8988T (cell line): ENCODE measurements at regions not wholly inside any gene's neighbourhood (a gene's known extent, or its start where the extent isn't known, plus 50 kb on each side); places are given as distances from the start of the nearest gene placed in this dataset.
"Not testable (repeated sequence)": the region's sequence is repeated elsewhere in the genome, so short reads cannot be mapped to it uniquely, and the experiment has no call there.

ENCODE experiments used
- DNase-seq: peaks from one replicate; pipeline ENCODE4 v3.0.0; 2011

GRCh38 chr6:145147559-145147958, 587.8 kb downstream of the EPM2A start:
- no peak for DNase-seq

DNA sequence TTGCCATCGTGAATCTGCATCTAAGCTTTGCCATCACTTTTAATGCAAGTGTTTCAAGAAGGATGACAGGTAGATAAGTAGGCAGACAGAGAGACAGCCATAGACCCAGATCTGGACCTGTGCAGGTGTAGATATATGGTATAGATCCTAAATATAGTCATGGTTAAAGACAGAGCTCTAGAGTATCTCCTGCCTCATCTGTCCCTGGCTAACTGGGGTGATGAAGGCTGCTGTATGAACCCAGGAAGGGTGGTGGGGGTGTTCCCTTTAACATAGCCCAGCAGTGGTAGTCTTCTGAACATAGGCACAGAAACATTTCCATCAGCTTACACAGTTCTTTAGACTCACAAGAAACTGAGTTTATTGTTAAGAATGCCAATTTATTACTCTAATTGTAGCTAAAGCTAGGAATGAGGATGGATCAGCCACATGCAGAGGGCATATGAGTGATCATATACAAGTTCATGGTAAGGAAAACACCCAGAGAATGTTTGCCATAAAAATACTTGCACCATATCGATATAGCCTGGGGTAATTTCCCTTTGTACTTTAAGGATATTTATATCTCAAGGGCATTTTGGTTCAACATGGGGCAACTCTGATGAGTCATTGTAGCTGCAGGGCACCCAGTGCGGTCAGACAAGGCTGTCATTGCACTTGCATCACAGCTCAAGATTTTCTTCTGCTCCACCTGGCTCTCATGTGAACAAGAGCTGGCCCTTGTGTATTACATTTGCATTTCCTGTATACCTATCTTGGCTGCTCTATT, 587.2 kb downstream of the EPM2A start:
- DNase-seq = no peak

DNA sequence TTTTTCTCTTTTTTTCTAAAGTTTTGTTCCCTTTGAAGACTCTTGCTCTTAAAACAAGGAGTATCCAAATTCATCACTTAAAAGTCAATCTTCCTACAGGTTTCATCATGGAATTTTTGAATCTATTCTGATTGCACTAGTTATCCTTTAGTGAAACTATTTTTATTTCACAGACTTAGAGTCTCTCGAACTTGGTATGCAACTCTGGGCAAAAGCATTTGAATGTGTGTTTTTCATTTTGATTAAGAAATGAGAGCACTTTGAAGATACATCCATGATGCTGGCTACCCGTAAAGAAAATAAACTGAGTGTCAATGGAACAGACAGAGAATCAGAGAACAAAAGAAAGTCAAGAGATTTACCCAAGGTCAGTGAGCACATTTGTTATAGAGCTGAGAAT, 586.5 kb downstream of the EPM2A start:
- no peak for DNase-seq

DNA sequence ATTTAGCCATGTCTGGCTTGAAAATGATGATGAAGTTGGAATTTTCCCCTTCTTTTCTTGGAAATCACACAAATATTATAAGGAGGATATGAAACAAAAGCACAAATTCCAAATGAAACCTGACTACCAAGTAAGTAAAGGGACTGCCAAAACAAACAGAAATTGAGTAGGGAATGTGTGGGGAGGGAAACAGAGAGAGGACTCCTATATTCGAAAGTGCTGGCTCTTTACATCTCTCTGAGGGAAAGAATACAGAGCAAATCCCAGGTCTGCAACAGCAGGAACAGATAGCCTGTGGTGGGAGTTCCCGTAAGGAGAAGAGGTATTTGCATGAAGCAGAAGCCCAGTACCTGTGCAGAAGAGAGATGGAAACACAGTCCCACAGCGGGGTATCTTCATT, 583.7 kb downstream of the EPM2A start:
- DNase-seq = no peak

DNA sequence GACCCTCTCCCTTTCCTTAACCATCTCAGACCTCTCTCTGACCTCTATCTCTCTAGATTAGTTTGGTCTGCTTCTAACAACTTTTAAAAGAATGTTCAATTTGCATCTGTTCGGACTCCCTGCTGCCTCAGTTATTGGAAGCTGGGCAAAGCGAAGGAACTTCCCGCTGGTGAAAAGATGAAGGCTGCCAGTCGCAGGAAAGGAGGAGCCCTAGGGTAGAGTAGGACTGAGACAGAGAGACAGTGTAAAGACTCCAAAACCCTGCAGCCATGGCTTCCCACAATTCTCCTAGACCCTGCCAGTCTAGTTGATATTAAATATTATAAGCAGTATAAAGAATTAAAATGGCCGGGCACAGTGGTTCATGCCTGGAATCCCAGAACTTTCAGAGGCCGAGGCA, 581.8 kb downstream of the EPM2A start:
- no peak for DNase-seq

DNA sequence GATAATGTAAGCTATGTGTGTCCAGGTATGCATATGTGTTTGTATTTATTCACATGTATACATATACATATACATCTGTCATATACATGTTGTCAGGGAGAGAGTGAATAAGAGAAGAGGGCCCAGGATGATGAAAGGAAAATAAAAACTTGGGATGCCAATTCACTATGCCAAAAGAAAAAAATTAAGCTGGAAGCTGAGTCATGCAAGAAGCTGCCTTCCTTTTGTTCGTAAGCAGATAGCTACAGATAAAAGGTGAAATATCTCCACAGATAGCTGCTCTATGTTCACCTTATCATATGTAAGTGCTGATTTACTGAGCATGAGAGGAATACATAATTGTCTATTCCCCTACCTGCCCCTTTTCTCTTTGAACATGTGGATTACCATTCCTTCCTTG, 579.9 kb downstream of the EPM2A start:
- no peak for DNase-seq

DNA sequence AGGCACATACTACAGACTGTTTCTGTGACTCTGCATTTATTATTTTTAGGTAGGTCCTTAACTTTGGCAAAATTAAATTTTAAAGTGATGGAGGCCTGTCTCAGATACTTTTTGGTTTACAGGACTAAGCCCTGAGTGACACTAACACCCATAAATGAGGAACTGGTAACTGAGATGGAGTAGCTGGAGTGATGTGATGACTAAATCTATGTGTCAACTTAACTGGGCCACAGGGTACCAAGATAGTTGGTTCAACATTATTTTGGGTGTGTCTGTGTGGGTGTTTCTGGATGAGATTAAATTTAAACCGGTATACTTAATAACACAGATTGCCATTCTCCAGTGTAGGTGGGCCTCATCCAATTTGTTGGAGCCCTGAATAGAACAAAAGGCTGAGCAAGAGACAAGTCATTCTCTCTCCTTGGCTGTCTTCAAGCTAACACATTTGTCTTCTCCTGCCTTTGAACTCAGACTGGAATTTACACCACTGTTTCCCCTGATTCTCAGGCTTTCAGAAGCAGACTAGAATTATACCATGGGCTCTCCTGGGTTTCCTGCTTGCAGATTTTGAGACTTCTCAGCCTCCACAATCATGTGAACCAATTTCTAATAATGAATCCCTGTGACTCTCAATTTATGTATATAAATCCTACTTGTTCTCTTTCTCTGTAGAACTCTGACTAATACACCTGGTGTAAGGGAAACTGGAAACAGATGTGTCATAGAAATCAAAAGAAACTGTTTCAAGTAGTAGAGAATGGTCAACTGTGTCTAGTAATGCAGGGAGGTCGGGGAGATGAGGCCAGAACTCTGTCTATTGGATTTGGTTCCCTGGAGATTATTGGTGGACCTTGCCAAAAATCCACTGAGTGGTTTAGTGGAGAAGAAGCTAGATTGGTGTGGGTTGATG, 579.2 kb downstream of the EPM2A start:
- DNase-seq = no peak

- DNase-seq = not testable (repeated sequence)
These were observed 576.7 kb downstream of the EPM2A start for GRCh38 chr6:145158636-145159035.

GRCh38 chr6:145159921-145160320, 575.4 kb downstream of the EPM2A start:
- DNase-seq = no peak

GRCh38 chr6:145161501-145161900, 573.8 kb downstream of the EPM2A start:
- no peak for DNase-seq

DNA sequence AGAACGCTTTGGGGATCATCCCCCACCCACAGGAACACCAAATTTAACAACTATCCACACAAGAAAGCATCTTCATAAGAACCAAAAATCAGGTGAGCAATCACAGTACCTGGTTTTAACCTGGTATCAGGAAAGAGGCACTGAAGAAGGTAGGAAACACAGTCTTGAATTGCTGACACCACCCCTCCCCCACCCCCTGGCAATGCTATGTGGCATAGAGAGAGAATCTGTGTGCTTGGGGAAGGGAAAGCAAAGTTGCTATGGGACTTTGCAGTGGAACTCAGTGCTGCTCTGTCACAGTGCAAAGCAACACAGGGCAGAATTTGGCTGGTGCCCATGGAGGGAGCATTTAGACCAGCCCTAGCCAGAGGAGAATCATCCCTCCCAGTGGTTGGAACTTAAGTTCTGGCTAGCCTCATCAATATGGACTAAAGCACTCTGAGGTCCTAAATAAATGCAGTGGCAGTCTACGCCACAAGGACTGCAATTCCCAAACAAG, 565.5 kb downstream of the EPM2A start:
- DNase-seq = no peak

- DNase-seq = no peak
These were observed 559.9 kb downstream of the EPM2A start for GRCh38 chr6:145175470-145175869.

- no peak for DNase-seq
These were observed 556.9 kb downstream of the EPM2A start for GRCh38 chr6:145178391-145178790.

DNA sequence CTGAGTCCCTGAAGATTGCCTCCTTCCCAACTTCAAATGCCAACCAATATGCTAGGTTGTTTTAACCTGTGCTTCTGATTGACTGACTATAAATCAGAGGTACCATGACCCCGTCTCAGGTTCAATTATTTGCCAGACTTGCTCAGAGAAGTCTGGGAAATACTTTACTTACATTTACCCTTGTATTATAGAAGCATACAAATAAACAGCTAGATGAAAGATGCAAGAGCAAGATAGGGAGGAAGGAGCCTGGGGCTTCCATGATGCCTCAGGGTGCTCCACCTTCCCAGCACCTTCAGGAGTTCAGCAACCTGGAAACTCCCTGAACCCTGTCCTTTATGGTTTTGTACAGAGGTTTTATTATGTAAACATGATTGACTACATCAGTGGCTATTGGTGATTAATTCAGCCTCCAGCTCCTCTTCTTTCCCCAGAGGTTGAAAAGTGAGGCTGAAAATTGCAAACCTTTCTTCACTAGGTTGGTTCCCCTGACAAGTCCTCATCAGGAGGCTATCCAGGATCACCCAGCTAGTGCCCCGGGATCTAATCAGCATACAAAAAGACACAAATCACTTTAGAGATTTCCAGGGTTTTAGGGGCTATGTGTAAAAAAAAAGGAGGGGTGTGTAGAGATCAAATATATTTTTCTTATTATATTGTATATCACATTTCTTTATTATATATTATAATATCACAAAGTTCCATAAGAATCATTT, 547.7 kb downstream of the EPM2A start:
- no peak for DNase-seq

- DNase-seq = no peak
These were observed 545.5 kb downstream of the EPM2A start for GRCh38 chr6:145189836-145190235.

- no peak for DNase-seq
These were observed 540.9 kb downstream of the EPM2A start for GRCh38 chr6:145194389-145194788.

- DNase-seq = no peak
These were observed 535.4 kb downstream of the EPM2A start for GRCh38 chr6:145199961-145200360.

DNA sequence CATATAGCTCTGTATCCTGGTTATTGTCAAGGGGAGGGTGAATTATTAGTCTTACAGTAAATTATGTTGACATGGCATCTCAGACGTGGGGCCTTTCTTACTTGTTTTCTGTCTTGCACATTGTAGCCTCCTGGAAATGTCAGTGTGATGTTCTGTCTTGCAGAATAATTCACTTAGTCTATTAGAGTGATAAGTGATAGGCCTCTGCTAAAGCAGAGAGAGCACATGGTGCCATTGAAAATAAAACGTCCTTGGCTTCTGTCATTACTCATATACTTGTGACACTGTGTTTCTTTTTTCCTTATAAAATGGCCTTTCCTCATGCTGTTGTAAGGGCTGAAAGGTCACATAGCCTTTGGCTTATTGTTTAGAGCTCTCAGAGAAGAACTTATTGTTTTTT, 531.0 kb downstream of the EPM2A start:
- DNase-seq = no peak

- no peak for DNase-seq
These were observed 528.9 kb downstream of the EPM2A start for GRCh38 chr6:145206247-145206907.

DNA sequence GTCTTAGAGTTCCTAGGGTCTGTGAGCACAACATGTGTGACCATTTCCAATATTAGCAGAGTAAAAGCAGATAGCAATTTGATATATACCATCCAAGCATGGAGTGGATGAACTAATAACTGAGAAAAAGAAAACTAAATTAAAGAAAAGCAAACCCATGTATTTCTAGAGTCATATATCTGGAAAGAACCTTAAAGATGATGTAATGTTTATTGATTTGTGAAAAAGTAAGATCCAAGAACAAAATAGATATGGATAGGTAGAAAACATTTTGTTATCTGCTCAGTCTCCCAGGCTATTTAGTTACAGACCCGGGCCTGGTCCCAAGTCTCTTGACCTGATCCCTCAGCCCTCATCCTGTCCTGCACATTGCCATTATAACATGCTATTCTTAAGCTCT, 526.8 kb downstream of the EPM2A start:
- no peak for DNase-seq

GRCh38 chr6:145209272-145209671, 526.0 kb downstream of the EPM2A start:
- DNase-seq = no peak

DNA sequence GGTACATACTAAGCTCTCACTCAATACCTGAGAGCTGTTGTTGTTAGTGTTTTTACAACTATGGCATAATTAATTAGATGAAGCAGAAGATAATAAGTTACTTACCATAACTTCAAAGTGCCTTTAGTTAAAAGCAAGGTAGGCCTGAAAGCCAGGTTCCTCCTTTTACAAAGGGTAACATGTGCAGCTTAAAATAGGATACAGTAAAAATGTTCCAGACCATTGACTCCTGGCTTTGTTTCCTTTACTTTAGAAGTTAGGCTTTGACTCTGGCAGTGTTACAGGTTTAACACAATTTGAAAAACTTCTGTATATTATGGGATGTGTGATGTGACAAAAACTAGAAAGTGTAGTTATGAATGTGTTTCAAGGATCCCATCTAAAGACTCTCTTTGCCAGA, 522.5 kb downstream of the EPM2A start:
- DNase-seq = no peak

DNA sequence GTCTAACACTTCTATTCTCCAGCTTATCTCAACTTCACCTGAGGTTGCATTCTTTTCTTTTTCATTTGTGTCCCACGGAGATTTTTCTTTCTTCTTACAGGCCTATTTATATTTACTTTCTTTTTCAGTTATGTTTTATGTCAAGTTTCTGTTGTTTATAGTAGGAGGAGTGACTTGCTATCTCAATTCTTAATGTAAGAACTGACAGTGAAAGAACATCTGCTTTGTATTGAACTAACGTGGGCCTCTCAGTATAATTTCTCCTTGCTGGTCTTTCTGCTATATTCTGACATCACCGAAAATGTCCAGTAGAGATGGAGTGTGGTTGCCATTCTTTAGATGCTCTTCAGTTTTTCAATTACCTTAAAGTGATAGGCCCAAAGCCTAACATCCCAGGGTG, 521.7 kb downstream of the EPM2A start:
- no peak for DNase-seq
